Esophagus squamous epithelium (tissue), 4 donors: ENCODE measurements at regions not wholly inside any gene's neighbourhood (a gene's known extent, or its start where the extent isn't known, plus 50 kb on each side); places are given as distances from the start of the nearest gene placed in this dataset.

ENCODE experiments used
- CTCF ChIP-seq, 6 experiments: fragments of 450-650 bp in 4 of 6; fragments of 200-600 bp in 2 of 6; sonication (generic) in 2 of 6; IDR thresholded peaks; one replicate each; pipeline ENCODE4 v1.5.1; 2016 to 2019; ENCODE audit warnings: antibody characterized with exemption in 6 of 6, mild to moderate bottlenecking in 4 of 6, moderate library complexity in 4 of 6
- POLR2A ChIP-seq, 4 donors: fragments of 450-650 bp; IDR thresholded peaks; one replicate each; pipeline ENCODE4 v1.6.1; 2017; ENCODE audit warnings: antibody characterized with exemption in 4 of 4, mild to moderate bottlenecking in 4 of 4, moderate library complexity in 3 of 4

- TF ChIP-seq CTCF (IDR thresholded peaks at IDR 0.05) = no peak
- no peak for TF ChIP-seq POLR2A (IDR thresholded peaks at IDR 0.05)
Observed at GRCh38 chr6:168160506-168161370, 81.7 kb upstream of the FRMD1 start.
